BE2C (cell line): ENCODE measurements at regions not wholly inside any gene's neighbourhood (a gene's known extent, or its start where the extent isn't known, plus 50 kb on each side); places are given as distances from the start of the nearest gene placed in this dataset.

Source experiments
- DNase-seq: peaks from one replicate; pipeline ENCODE4 v3.0.0-alpha.2; 2020
- H3K27me3 ChIP-seq: fragments of 250-450 bp; sonication (Bioruptor Pico); 2 replicates; pipeline ENCODE4 v1.5.1; 2020; ENCODE audit warnings: mild to moderate bottlenecking
- H3K36me3 ChIP-seq: fragments of 250-450 bp; sonication (Bioruptor Pico); 2 replicates; pipeline ENCODE4 v1.5.1; 2020; ENCODE audit warnings: mild to moderate bottlenecking
- H3K4me1 ChIP-seq: fragments of 250-450 bp; sonication (Bioruptor Pico); 2 replicates; pipeline ENCODE4 v1.5.1; 2020
- H3K4me3 ChIP-seq: 2 replicates; pipeline ENCODE4 v1.5.1; 2011; ENCODE audit warnings: low read depth, low read length
- H3K9me3 ChIP-seq: fragments of 250-450 bp; sonication (Bioruptor Pico); 2 replicates; pipeline ENCODE4 v1.5.1; 2020
- CTCF ChIP-seq: IDR thresholded peaks from 2 replicates; pipeline ENCODE4 v1.5.1; 2012; ENCODE audit warnings: mild to moderate bottlenecking, low read depth, low read length

- H3K9me3 ChIP-seq = no peaks in the 10 kb centered on the region
- no peak for DNase-seq
- H3K4me3 ChIP-seq = no peak overlapping the region
- TF ChIP-seq CTCF = no peak
- no peaks in the 10 kb centered on the region for H3K4me1 ChIP-seq
- peaks cover 18% of the 10 kb centered on the region for H3K27me3 ChIP-seq
- H3K36me3 ChIP-seq = no peaks in the 10 kb centered on the region
Observed at GRCh38 chr13:39170711-39171110, 132.5 kb downstream of the NHLRC3 start.

- no peaks in the 10 kb centered on the region for H3K9me3 ChIP-seq
- TF ChIP-seq CTCF = no peak
- no peaks in the 10 kb centered on the region for H3K36me3 ChIP-seq
- H3K4me3 ChIP-seq = no peak overlapping the region
- H3K4me1 ChIP-seq = no peaks in the 10 kb centered on the region
- DNase-seq = no peak
- H3K27me3 ChIP-seq = peaks cover 12% of the 10 kb centered on the region; the same call in 1 of the 2 replicates
Observed at GRCh38 chr13:39185326-39185725, 147.1 kb downstream of the NHLRC3 start.

GRCh38 chr13:39186205-39186875, 148.1 kb downstream of the NHLRC3 start:
- no peaks in the 10 kb centered on the region for H3K9me3 ChIP-seq
- no peaks in the 10 kb centered on the region for H3K4me1 ChIP-seq
- no peak for DNase-seq
- H3K4me3 ChIP-seq = no peak overlapping the region
- peaks cover 12% of the 10 kb centered on the region; the same call in 1 of the 2 replicates for H3K27me3 ChIP-seq
- no peak for TF ChIP-seq CTCF
- no peaks in the 10 kb centered on the region for H3K36me3 ChIP-seq

- no peak for DNase-seq
- H3K36me3 ChIP-seq = no peaks in the 10 kb centered on the region
- no peak for TF ChIP-seq CTCF
- no peaks in the 10 kb centered on the region for H3K9me3 ChIP-seq
- H3K4me1 ChIP-seq = no peaks in the 10 kb centered on the region
- no peaks in the 10 kb centered on the region for H3K27me3 ChIP-seq
- no peak overlapping the region for H3K4me3 ChIP-seq
Observed at GRCh38 chr13:39189778-39190177, 151.5 kb downstream of the NHLRC3 start.

- no peaks in the 10 kb centered on the region for H3K4me1 ChIP-seq
- TF ChIP-seq CTCF = no peak
- no peak overlapping the region for H3K4me3 ChIP-seq
- DNase-seq = no peak
- no peaks in the 10 kb centered on the region; the same call in 1 of the 2 replicates for H3K27me3 ChIP-seq
- no peaks in the 10 kb centered on the region for H3K36me3 ChIP-seq
- H3K9me3 ChIP-seq = no peaks in the 10 kb centered on the region
Observed at GRCh38 chr13:39196965-39197646, 158.8 kb downstream of the NHLRC3 start.

- H3K9me3 ChIP-seq = no peaks in the 10 kb centered on the region
- no peaks in the 10 kb centered on the region; the same call in 1 of the 2 replicates for H3K27me3 ChIP-seq
- H3K4me3 ChIP-seq = no peak overlapping the region
- DNase-seq = no peak
- TF ChIP-seq CTCF = no peak
- H3K4me1 ChIP-seq = no peaks in the 10 kb centered on the region
- no peaks in the 10 kb centered on the region for H3K36me3 ChIP-seq
Observed at GRCh38 chr13:39197647-39198007, 159.4 kb downstream of the NHLRC3 start.
